WTC11 (cell line): ENCODE measurements at regions not wholly inside any gene's neighbourhood (a gene's known extent, or its start where the extent isn't known, plus 50 kb on each side); places are given as distances from the start of the nearest gene placed in this dataset.

ENCODE experiments used
- ATAC-seq: fragments of 200-7000 bp; cut with Tn5 transposase; 2 replicates; pipeline ENCODE4 v1.10.0; 2021; ENCODE audit warnings: mild to moderate bottlenecking, moderate library complexity
- CTCF ChIA-PET: fragments of 300-600 bp; sonication (Branson Sonifier 250); formaldehyde crosslinking; loops from one replicate; lab custom pipeline; 2021; ENCODE audit warnings: antibody characterized with exemption; lab: Charles Lee
- POLR2A ChIA-PET: fragments of 350-600 bp; sonication (Branson Sonifier 250); formaldehyde crosslinking; loops from one replicate; lab custom pipeline; 2021; ENCODE audit warnings: antibody characterized with exemption; lab: Charles Lee
- DNase-seq: peaks from one replicate; pipeline ENCODE4 v3.0.0; 2021; ENCODE audit warnings: low spot score
- H3K27ac Mint-ChIP-seq: 2 replicates; pipeline ENCODE4 v1.8.0; 2021; ENCODE audit warnings: mixed read lengths
- H3K27me3 Mint-ChIP-seq: 2 replicates; pipeline ENCODE4 v1.8.0; 2021; ENCODE audit warnings: low read depth, mild to moderate bottlenecking, moderate library complexity, mixed read lengths
- H3K36me3 Mint-ChIP-seq: 2 replicates; pipeline ENCODE4 v1.8.0; 2021; ENCODE audit warnings: mixed read lengths
- H3K4me1 Mint-ChIP-seq: 2 replicates; pipeline ENCODE4 v1.8.0; 2022; ENCODE audit warnings: mixed read lengths
- H3K4me3 Mint-ChIP-seq: 2 replicates; pipeline ENCODE4 v1.8.0; 2021; ENCODE audit warnings: mild to moderate bottlenecking, moderate library complexity, mixed read lengths
- H3K9me3 Mint-ChIP-seq: 2 replicates; pipeline ENCODE4 v1.8.0; 2021; ENCODE audit warnings: mixed read lengths
- FOXK1 ChIP-seq: sonication (generic); formaldehyde crosslinking; IDR thresholded peaks from 2 replicates; pipeline ENCODE4 v1.8.0; 2022; ENCODE audit warnings: mild to moderate bottlenecking, moderate library complexity, missing genetic modification reagents
- FOXP1 ChIP-seq: sonication (generic); formaldehyde crosslinking; IDR thresholded peaks from 2 replicates; pipeline ENCODE4 v1.8.0; 2022; ENCODE audit warnings: missing genetic modification reagents, mild to moderate bottlenecking, moderate library complexity, borderline replicate concordance
- HMGA2 ChIP-seq: fragments of 250-450 bp; sonication (Bioruptor Pico); IDR thresholded peaks from 2 replicates; pipeline ENCODE4 v1.4.0; 2021; ENCODE audit warnings: mild to moderate bottlenecking, moderate library complexity
- HMGXB4 ChIP-seq: sonication (generic); formaldehyde crosslinking; IDR thresholded peaks from 2 replicates; pipeline ENCODE4 v1.8.1; 2023; ENCODE audit warnings: mild to moderate bottlenecking, moderate library complexity, missing genetic modification reagents
- IRF2 ChIP-seq: sonication (generic); formaldehyde crosslinking; IDR thresholded peaks from 2 replicates; pipeline ENCODE4 v1.8.0; 2022; ENCODE audit warnings: low read depth, missing genetic modification reagents, borderline replicate concordance
- KAT7 ChIP-seq: sonication (generic); formaldehyde crosslinking; IDR thresholded peaks from 2 replicates; pipeline ENCODE4 v1.8.1; 2023; ENCODE audit warnings: missing genetic modification reagents, mild to moderate bottlenecking, borderline replicate concordance
- MXD4 ChIP-seq: fragments of 250-450 bp; sonication (Bioruptor Pico); IDR thresholded peaks from 2 replicates; pipeline ENCODE4 v1.8.0; 2021; ENCODE audit warnings: mild to moderate bottlenecking, moderate library complexity, borderline replicate concordance
- OVOL2 ChIP-seq: fragments of 250-450 bp; sonication (Bioruptor Pico); IDR thresholded peaks from 2 replicates; pipeline ENCODE4 v1.9.0; 2021; ENCODE audit warnings: mild to moderate bottlenecking, borderline replicate concordance
- USF1 ChIP-seq: sonication (generic); formaldehyde crosslinking; IDR thresholded peaks from 2 replicates; pipeline ENCODE4 v1.8.0; 2022; ENCODE audit warnings: mild to moderate bottlenecking, missing genetic modification reagents
- ZBTB21 ChIP-seq: sonication (generic); formaldehyde crosslinking; IDR thresholded peaks from 2 replicates; pipeline ENCODE4 v1.8.1; 2023; ENCODE audit warnings: mild to moderate bottlenecking, missing genetic modification reagents, borderline replicate concordance
- ZBTB43 ChIP-seq: sonication (generic); formaldehyde crosslinking; IDR thresholded peaks from 2 replicates; pipeline ENCODE4 v1.8.1; 2023; ENCODE audit warnings: mild to moderate bottlenecking, missing genetic modification reagents
- ZNF396 ChIP-seq: fragments of 250-450 bp; sonication (Bioruptor Pico); IDR thresholded peaks from 2 replicates; pipeline ENCODE4 v1.8.0; 2021; ENCODE audit warnings: mild to moderate bottlenecking, moderate library complexity, borderline replicate concordance
- ZNF532 ChIP-seq: fragments of 250-450 bp; sonication (Bioruptor Pico); IDR thresholded peaks from 2 replicates; pipeline ENCODE4 v1.9.0; 2021; ENCODE audit warnings: mild to moderate bottlenecking, borderline replicate concordance
- TF ChIP-seq, protein P1 (sequence below): sonication (generic); formaldehyde crosslinking; IDR thresholded peaks from 2 replicates; pipeline ENCODE4 v1.8.0; 2023; ENCODE audit warnings: missing genetic modification reagents

GRCh38 chr11:69892237-69892985 lies 73.2 kb upstream of the FGF3 start:
- Mint-ChIP-seq H3K9me3 (0 out of 2 replicates have a peak, but pooled peaks cover under 1% of the 10 kb centered on the region), H3K4me1 (peaks cover 40% of the 10 kb centered on the region), H3K27ac (no peak overlapping the region), H3K27me3 (peaks cover 31% of the 10 kb centered on the region), H3K4me3 (peak overlapping the region; percentile 9; the same call in 1 of the 2 replicates), H3K36me3 (no peaks in the 10 kb centered on the region)
- ATAC-seq (peak; percentile 83), DNase-seq (peak; percentile 75)
- peak; percentile 71; the same call in 1 of the 2 replicates for TF ChIP-seq FOXP1 (CRISPR knock-in tag)
- 0 out of 2 replicates have a peak, but pooled peaks have one; percentile 31 for TF ChIP-seq FOXK1 (CRISPR knock-in tag)
- no peak for TF ChIP-seq MXD4 (CRISPR knock-in tag)
- TF ChIP-seq HMGXB4, result peak; percentile 22; the same call in 1 of the 2 replicates
- no peak for TF ChIP-seq USF1 (CRISPR knock-in tag)
- TF ChIP-seq ZNF396 (CRISPR knock-in tag), result no peak
- TF ChIP-seq ZBTB43, result no peak
- TF ChIP-seq KAT7, result no peak
- no peak for TF ChIP-seq IRF2 (CRISPR knock-in tag)
- TF ChIP-seq ZBTB21, result 0 out of 2 replicates have a peak, but pooled peaks have one; percentile 42
- ChIA-PET POLR2A (interaction anchor here (0.8 kb wide), 1 partner anchor 285 kb away, joined by 6 read pairs; no protein-coding TSS in a partner anchor), CTCF (interaction anchor here (0.6 to 2.8 kb wide), 46 partner anchors 9 to 507 kb away, joined by 3 to 74 read pairs (median 4); partner anchors contain the start of gene LTO1)

GRCh38 chr11:69892986-69893555 lies 73.9 kb upstream of the FGF3 start:
- DNase-seq (peak; percentile 8), ATAC-seq (no peak)
- no peak for TF ChIP-seq OVOL2
- no peak for TF ChIP-seq HMGA2 (CRISPR knock-in tag)
- TF ChIP-seq MXD4 (CRISPR knock-in tag), result no peak
- 0 out of 2 replicates have a peak, but pooled peaks have one; percentile 5 for TF ChIP-seq ZBTB21
- TF ChIP-seq, protein P1, sequence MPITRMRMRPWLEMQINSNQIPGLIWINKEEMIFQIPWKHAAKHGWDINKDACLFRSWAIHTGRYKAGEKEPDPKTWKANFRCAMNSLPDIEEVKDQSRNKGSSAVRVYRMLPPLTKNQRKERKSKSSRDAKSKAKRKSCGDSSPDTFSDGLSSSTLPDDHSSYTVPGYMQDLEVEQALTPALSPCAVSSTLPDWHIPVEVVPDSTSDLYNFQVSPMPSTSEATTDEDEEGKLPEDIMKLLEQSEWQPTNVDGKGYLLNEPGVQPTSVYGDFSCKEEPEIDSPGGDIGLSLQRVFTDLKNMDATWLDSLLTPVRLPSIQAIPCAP (CRISPR knock-in tag), result no peak
- TF ChIP-seq ZNF532 (CRISPR knock-in tag), result no peak
- Mint-ChIP-seq H3K4me1 (peaks cover 40% of the 10 kb centered on the region), H3K27me3 (peaks cover 31% of the 10 kb centered on the region), H3K27ac (no peak overlapping the region), H3K9me3 (peaks cover 7% of the 10 kb centered on the region), H3K4me3 (peak overlapping the region; percentile 9; the same call in 1 of the 2 replicates), H3K36me3 (no peaks in the 10 kb centered on the region)
- ChIA-PET POLR2A (interaction anchor here (0.8 kb wide), 1 partner anchor 285 kb away, joined by 6 read pairs; no protein-coding TSS in a partner anchor), CTCF (interaction anchor here (0.6 to 2.8 kb wide), 48 partner anchors 10 to 507 kb away, joined by 3 to 74 read pairs (median 4); partner anchors contain the start of gene LTO1)
